Thyroid gland (tissue), 4 donors: ENCODE measurements at regions not wholly inside any gene's neighbourhood (a gene's known extent, or its start where the extent isn't known, plus 50 kb on each side); places are given as distances from the start of the nearest gene placed in this dataset.

Experiments
- POLR2A ChIP-seq, 2 donors: fragments of 450-650 bp; IDR thresholded peaks; one replicate each; pipeline ENCODE4 v1.6.1; 2017; ENCODE audit warnings: antibody characterized with exemption in 2 of 2, mild to moderate bottlenecking in 2 of 2, moderate library complexity in 1 of 2
- TF ChIP-seq, protein P1 (sequence below), 6 experiments: fragments of 200-600 bp in 3 of 6; fragments of 450-650 bp in 3 of 6; sonication (generic) in 3 of 6; IDR thresholded peaks; one replicate each; pipeline ENCODE4 v1.5.1; 2016 to 2019; ENCODE audit warnings: antibody characterized with exemption in 6 of 6, mild to moderate bottlenecking in 2 of 6, inconsistent platforms in 1 of 6, moderate library complexity in 1 of 6

DNA sequence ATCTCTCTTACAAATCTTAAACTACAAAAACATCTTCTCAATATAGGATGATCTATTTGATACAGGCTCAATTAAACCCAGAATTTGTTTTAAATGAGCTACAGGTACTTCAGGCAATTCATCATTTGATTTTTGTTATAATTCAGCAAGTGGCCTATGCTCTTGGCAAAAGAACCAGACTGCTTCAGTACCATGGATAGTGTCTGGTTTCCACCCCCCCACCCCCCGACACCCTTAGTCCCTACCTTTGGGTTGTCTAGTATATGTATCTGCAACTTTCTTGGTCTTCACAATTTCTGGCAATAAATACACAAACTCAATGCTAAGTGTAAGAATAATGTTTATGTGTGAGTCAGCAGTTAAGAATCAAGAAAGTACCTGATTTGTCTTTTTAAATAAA lies 97.3 kb upstream of the API5 start:
- TF ChIP-seq, protein P1, sequence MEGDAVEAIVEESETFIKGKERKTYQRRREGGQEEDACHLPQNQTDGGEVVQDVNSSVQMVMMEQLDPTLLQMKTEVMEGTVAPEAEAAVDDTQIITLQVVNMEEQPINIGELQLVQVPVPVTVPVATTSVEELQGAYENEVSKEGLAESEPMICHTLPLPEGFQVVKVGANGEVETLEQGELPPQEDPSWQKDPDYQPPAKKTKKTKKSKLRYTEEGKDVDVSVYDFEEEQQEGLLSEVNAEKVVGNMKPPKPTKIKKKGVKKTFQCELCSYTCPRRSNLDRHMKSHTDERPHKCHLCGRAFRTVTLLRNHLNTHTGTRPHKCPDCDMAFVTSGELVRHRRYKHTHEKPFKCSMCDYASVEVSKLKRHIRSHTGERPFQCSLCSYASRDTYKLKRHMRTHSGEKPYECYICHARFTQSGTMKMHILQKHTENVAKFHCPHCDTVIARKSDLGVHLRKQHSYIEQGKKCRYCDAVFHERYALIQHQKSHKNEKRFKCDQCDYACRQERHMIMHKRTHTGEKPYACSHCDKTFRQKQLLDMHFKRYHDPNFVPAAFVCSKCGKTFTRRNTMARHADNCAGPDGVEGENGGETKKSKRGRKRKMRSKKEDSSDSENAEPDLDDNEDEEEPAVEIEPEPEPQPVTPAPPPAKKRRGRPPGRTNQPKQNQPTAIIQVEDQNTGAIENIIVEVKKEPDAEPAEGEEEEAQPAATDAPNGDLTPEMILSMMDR (IDR thresholded peaks at IDR 0.05): no peak
- TF ChIP-seq POLR2A (IDR thresholded peaks at IDR 0.05): no peak
